Stimulated activated naive B cell treated with anti-CD40 and anti-IgM and Interleukin-4, amounts not matched to agents 10 μg/mL and 1 μg/mL and 100 μg/mL, for 72 hours (primary cell): ENCODE measurements at regions not wholly inside any gene's neighbourhood (a gene's known extent, or its start where the extent isn't known, plus 50 kb on each side); places are given as distances from the start of the nearest gene placed in this dataset.

Source experiments
- ATAC-seq, 2 donors: fragments of 150-1000 bp; cut with Tn5 transposase; replicated peaks; 2 replicates each; pipeline ENCODE4 v1.10.0; 2021; ENCODE audit warnings: moderate library complexity in 1 of 2
- DNase-seq: peaks from one replicate; pipeline ENCODE4 v3.0.0; 2021
- H3K27ac Mint-ChIP-seq: one replicate; pipeline ENCODE4 v1.8.0; 2022; ENCODE audit warnings: mild to moderate bottlenecking, mixed read lengths
- H3K27me3 Mint-ChIP-seq, 2 donors: one replicate each; pipeline ENCODE4 v1.8.0; 2022; ENCODE audit warnings: mixed read lengths in 2 of 2
- H3K36me3 Mint-ChIP-seq, 2 donors: one replicate each; pipeline ENCODE4 v1.8.0; 2022; ENCODE audit warnings: mixed read lengths in 2 of 2, mild to moderate bottlenecking in 1 of 2
- H3K4me1 Mint-ChIP-seq, 2 donors: one replicate each; pipeline ENCODE4 v1.8.0; 2022; ENCODE audit warnings: mixed read lengths in 2 of 2, mild to moderate bottlenecking in 1 of 2
- H3K4me3 Mint-ChIP-seq, 2 donors: one replicate each; pipeline ENCODE4 v1.8.0; 2022; ENCODE audit warnings: mild to moderate bottlenecking in 2 of 2, mixed read lengths in 2 of 2, moderate library complexity in 1 of 2
- H3K9me3 Mint-ChIP-seq, 2 donors: one replicate each; pipeline ENCODE4 v1.8.0; 2022; ENCODE audit warnings: mixed read lengths in 2 of 2, mild to moderate bottlenecking in 1 of 2

DNA sequence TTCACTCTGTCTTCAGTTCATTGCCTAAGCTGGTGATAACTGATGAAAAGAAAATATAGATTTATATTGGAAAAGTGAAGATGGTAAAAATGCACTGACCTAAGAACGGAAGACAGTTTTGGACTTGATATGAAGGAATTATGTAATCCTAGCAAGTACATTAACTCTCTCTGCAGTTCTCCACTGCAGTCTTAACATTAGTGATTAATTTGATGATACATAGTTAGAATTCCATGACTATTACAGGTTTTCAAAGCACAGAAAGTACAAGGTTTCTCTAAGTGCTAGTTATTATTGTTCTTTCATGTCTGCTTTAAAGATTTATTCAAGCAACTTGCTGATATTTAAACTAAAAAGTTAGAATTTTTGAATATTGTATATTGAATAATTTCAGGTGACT, 1591.7 kb upstream of the ADGRL3 start:
- H3K36me3 Mint-ChIP-seq, result no peaks in the 10 kb centered on the region
- no peak overlapping the region for H3K27ac Mint-ChIP-seq
- DNase-seq, result no peak
- no peaks in the 10 kb centered on the region for H3K4me1 Mint-ChIP-seq
- H3K27me3 Mint-ChIP-seq, result no peaks in the 10 kb centered on the region
- ATAC-seq, result no peak
- peaks cover 0 to 4% of the 10 kb centered on the region in 2 donors for H3K9me3 Mint-ChIP-seq
- no peak overlapping the region for H3K4me3 Mint-ChIP-seq

DNA sequence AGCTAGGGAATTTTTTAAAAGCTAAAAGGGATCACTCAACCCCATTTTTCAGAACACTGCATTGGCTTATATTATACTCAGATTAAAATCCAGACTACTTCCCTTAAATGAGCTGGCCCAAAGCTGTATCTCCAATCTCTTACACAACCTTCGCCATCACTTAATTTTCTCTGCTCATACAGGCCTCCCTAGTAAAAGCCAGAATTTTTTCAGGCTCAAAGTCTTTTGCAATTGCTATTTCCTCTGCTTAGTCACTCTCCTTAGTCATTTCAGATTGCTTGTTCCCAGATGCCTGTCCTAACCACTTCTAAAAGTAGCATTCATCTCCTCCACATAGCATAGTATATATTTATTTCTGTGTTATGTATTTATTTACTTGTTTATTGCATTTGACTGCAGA, 1587.9 kb upstream of the ADGRL3 start:
- DNase-seq, result no peak
- H3K4me1 Mint-ChIP-seq, result no peaks in the 10 kb centered on the region
- H3K4me3 Mint-ChIP-seq, result no peak overlapping the region
- no peaks in the 10 kb centered on the region for H3K27me3 Mint-ChIP-seq
- H3K9me3 Mint-ChIP-seq, result no peaks in the 10 kb centered on the region
- no peaks in the 10 kb centered on the region for H3K36me3 Mint-ChIP-seq
- no peak for ATAC-seq
- no peak overlapping the region for H3K27ac Mint-ChIP-seq

GRCh38 chr4:59615316-59615715, 1584.8 kb upstream of the ADGRL3 start:
- DNase-seq (no peak), ATAC-seq (no peak)
- Mint-ChIP-seq H3K36me3 (no peaks in the 10 kb centered on the region), H3K9me3 (no peaks in the 10 kb centered on the region), H3K27ac (no peak overlapping the region), H3K27me3 (no peaks in the 10 kb centered on the region), H3K4me3 (no peak overlapping the region), H3K4me1 (no peaks in the 10 kb centered on the region)

GRCh38 chr4:59629348-59629747, 1570.8 kb upstream of the ADGRL3 start:
- Mint-ChIP-seq H3K27me3 (no peaks in the 10 kb centered on the region), H3K27ac (no peak overlapping the region), H3K36me3 (no peaks in the 10 kb centered on the region), H3K9me3 (peaks cover 0 to 6% of the 10 kb centered on the region in 2 donors), H3K4me1 (no peaks in the 10 kb centered on the region), H3K4me3 (no peak overlapping the region)
- no peak for DNase-seq
- no peak for ATAC-seq

- Mint-ChIP-seq H3K4me1 (no peaks in the 10 kb centered on the region), H3K27me3 (no peaks in the 10 kb centered on the region), H3K9me3 (peaks cover 0 to 6% of the 10 kb centered on the region in 2 donors), H3K4me3 (no peak overlapping the region), H3K36me3 (no peaks in the 10 kb centered on the region), H3K27ac (no peak overlapping the region)
- no peak for DNase-seq
- no peak for ATAC-seq
Observed at GRCh38 chr4:59630235-59630634, 1569.9 kb upstream of the ADGRL3 start.

DNA sequence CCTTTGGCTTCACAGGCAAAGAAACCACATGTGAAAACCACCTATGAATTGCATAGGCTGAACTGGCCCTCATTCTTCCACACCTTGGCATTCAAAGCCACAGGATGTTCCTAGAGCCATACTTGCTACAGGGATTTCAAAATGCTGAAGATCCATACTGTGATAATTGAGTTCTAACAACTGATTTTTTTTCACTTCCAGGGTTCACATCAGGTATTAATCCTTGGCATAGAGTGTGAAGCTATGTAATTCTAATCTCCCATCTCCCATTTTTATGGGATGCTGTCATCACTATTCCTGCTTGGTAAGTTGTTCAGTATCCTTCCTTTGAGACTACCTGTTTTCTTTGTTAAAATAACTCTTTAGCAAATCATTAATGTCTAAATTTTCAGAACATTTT, 1569.2 kb upstream of the ADGRL3 start:
- ATAC-seq, result no peak
- H3K36me3 Mint-ChIP-seq, result no peaks in the 10 kb centered on the region
- H3K27ac Mint-ChIP-seq, result no peak overlapping the region
- peaks cover 3 to 6% of the 10 kb centered on the region in 2 donors for H3K9me3 Mint-ChIP-seq
- no peak for DNase-seq
- no peaks in the 10 kb centered on the region for H3K4me1 Mint-ChIP-seq
- H3K27me3 Mint-ChIP-seq, result no peaks in the 10 kb centered on the region
- H3K4me3 Mint-ChIP-seq, result no peak overlapping the region

DNA sequence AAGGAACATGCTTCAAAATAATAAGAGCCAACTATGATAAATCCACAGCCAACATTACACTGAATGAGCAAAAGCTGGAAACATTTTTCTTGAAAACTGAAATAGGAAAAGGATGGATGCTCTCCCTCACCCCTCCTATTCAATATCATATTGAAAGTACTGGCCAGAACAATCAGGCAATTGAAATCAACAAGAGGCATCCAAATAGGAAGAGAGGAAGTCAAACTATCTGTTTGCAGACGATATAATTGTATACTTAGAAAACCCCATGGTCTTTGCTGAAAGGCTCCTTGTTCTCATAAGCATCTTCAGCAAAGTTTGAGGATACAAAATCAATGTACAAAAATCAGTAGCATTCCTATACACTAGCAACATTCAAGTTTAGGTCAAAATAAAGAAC, 1562.5 kb upstream of the ADGRL3 start:
- ATAC-seq, result no peak
- H3K9me3 Mint-ChIP-seq, result peaks cover 5 to 7% of the 10 kb centered on the region in 2 donors
- DNase-seq, result no peak
- H3K4me3 Mint-ChIP-seq, result no peak overlapping the region
- H3K27ac Mint-ChIP-seq, result no peak overlapping the region
- no peaks in the 10 kb centered on the region for H3K27me3 Mint-ChIP-seq
- H3K36me3 Mint-ChIP-seq, result no peaks in the 10 kb centered on the region
- no peaks in the 10 kb centered on the region for H3K4me1 Mint-ChIP-seq

DNA sequence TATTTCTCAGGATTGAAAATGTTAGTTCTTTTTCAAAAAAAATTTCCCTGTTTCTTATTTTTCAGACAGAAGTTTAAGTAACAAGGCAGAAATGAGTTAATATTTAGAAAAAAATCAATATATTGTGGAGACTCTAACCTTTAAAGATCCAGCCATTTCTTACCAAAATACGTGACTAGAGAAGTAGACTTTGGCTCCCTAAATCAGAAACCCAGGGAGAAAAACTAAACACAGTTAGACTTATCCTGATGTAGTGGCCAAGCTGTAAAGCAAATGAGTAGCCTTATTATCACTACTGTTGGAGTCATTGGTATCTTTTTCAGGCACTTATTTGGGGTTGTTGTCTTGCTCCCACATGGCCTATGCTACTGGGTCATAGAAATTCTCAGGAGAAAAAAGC, 1556.4 kb upstream of the ADGRL3 start:
- Mint-ChIP-seq H3K4me3 (no peak overlapping the region), H3K4me1 (no peaks in the 10 kb centered on the region), H3K36me3 (no peaks in the 10 kb centered on the region), H3K9me3 (peaks cover 1 to 3% of the 10 kb centered on the region in 2 donors), H3K27me3 (no peaks in the 10 kb centered on the region), H3K27ac (no peak overlapping the region)
- no peak for ATAC-seq
- no peak for DNase-seq

DNA sequence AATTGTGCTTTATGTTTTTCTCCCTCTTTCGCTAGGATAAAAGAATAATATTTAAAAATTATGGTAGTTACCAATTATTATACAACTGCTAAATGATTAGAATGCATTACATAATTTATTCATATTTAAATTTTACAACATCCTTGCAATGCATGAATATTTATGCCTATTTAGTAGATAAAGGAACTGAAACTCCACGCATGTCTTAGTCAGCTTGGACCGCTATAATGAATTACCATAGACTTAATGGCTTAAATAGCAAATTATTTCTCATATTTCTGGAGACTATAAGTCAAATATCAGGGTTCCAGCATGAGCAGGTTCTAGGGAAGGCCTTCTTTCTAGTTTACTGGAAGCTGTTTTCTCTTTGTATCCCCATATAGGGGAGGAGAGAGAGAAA, 1555.4 kb upstream of the ADGRL3 start:
- no peak overlapping the region for H3K4me3 Mint-ChIP-seq
- ATAC-seq (no peak), DNase-seq (no peak)
- no peaks in the 10 kb centered on the region for H3K27me3 Mint-ChIP-seq
- H3K4me1 Mint-ChIP-seq, result no peaks in the 10 kb centered on the region
- H3K9me3 Mint-ChIP-seq, result no peaks in the 10 kb centered on the region
- no peak overlapping the region for H3K27ac Mint-ChIP-seq
- no peaks in the 10 kb centered on the region for H3K36me3 Mint-ChIP-seq

GRCh38 chr4:59646082-59646481, 1554.0 kb upstream of the ADGRL3 start:
- no peak overlapping the region for H3K4me3 Mint-ChIP-seq
- no peak overlapping the region for H3K27ac Mint-ChIP-seq
- ATAC-seq, result no peak
- H3K36me3 Mint-ChIP-seq, result no peaks in the 10 kb centered on the region
- H3K4me1 Mint-ChIP-seq, result no peaks in the 10 kb centered on the region
- H3K9me3 Mint-ChIP-seq, result peaks cover 0 to 3% of the 10 kb centered on the region in 2 donors
- no peaks in the 10 kb centered on the region for H3K27me3 Mint-ChIP-seq
- DNase-seq, result no peak

DNA sequence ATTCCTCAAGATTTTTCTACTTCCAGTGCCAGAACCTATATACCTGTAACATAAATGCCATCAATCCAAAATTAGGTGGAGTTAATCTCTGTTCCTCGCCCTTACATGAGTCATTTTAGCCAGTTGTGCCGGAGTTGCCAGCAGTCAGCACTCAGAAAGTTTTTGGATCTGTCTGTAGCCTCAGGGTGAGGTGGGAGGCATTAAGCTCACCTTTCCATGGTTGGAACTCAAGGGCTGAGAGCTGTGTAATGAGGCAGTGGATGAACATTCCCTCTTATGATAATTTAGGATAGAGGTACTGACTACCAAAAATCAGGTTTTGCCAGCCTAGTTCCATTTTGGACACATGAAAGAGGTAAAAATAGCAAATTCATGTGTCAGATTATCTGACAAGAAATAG, 1553.1 kb upstream of the ADGRL3 start:
- no peaks in the 10 kb centered on the region for H3K27me3 Mint-ChIP-seq
- H3K27ac Mint-ChIP-seq, result no peak overlapping the region
- H3K9me3 Mint-ChIP-seq, result peaks cover 0 to 3% of the 10 kb centered on the region in 2 donors
- H3K36me3 Mint-ChIP-seq, result no peaks in the 10 kb centered on the region
- no peak overlapping the region for H3K4me3 Mint-ChIP-seq
- DNase-seq, result no peak
- no peaks in the 10 kb centered on the region for H3K4me1 Mint-ChIP-seq
- ATAC-seq, result no peak

DNA sequence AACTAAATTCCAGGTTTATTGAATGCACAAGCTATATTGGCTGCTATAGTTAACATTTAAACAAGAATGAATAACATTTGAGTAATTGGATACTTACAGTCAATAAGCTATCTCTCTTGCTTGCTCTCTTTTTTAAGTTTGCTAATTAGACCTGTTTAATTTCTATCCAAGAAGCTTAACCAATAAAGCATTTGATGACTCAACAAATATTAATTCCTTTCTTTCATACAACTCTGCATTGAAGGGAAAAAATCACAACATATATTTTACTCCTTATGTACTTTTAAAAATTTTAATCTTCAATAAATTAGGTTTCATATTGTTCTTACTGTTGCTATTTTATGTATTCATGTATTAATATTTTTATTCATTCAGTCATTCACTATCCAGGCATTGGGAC, 1552.6 kb upstream of the ADGRL3 start:
- ATAC-seq, result no peak
- no peak for DNase-seq
- H3K36me3 Mint-ChIP-seq, result no peaks in the 10 kb centered on the region

DNA sequence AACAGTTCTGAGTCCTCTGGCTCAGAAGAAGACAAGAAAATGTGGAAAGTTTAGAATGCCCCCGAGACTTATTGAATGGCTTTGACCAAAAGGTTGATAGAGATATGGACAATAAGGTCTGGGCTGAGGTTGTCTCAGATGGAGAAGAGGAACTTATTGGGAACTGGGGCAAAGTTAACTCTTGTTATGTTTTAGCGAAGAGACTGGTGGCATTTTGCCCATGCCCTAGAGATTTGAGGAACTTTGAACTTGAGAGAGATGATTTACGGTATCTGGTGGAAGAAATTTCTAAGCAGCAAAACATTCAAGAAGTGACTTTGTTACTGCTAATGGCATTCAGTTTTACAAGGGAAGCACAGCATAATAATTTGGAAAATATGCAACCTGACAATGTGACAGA, 1549.3 kb upstream of the ADGRL3 start:
- H3K36me3 Mint-ChIP-seq, result no peaks in the 10 kb centered on the region
- no peak overlapping the region for H3K4me3 Mint-ChIP-seq
- H3K9me3 Mint-ChIP-seq, result peaks cover 0 to 3% of the 10 kb centered on the region in 2 donors
- H3K4me1 Mint-ChIP-seq, result no peaks in the 10 kb centered on the region
- DNase-seq, result no peak
- ATAC-seq, result no peak
- H3K27me3 Mint-ChIP-seq, result no peaks in the 10 kb centered on the region
- H3K27ac Mint-ChIP-seq, result no peak overlapping the region

More for the DNA sequence above, 1552.6 kb upstream of the ADGRL3 start:
- H3K27me3 Mint-ChIP-seq, result no peaks in the 10 kb centered on the region
- no peak overlapping the region for H3K27ac Mint-ChIP-seq
- peaks cover 0 to 3% of the 10 kb centered on the region in 2 donors for H3K9me3 Mint-ChIP-seq
- H3K4me1 Mint-ChIP-seq, result no peaks in the 10 kb centered on the region
- no peak overlapping the region for H3K4me3 Mint-ChIP-seq

DNA sequence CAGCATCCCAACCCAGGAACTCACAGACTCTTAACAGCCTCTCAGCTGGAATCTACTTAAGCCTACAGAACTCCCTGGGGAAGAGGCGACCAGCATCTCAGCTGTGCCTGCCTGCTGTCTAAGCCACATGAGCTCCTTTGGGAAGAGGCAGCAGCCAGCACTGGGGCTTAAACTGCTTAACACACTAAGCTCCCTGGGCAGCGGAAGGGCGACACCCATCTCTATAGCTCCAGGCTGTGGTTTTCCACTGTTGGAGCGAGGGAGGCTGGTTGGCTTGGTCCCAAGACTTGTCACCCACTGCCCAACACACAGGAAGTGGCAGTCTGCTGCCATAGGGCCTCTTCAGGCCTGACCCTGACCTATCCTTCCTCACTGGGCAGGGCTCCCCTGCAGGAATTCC, 1544.1 kb upstream of the ADGRL3 start:
- peaks cover 0 to 4% of the 10 kb centered on the region in 2 donors for H3K9me3 Mint-ChIP-seq
- DNase-seq (no peak), ATAC-seq (no peak)
- no peaks in the 10 kb centered on the region for H3K36me3 Mint-ChIP-seq
- no peak overlapping the region for H3K4me3 Mint-ChIP-seq
- H3K27ac Mint-ChIP-seq, result no peak overlapping the region
- no peaks in the 10 kb centered on the region for H3K27me3 Mint-ChIP-seq
- H3K4me1 Mint-ChIP-seq, result no peaks in the 10 kb centered on the region

DNA sequence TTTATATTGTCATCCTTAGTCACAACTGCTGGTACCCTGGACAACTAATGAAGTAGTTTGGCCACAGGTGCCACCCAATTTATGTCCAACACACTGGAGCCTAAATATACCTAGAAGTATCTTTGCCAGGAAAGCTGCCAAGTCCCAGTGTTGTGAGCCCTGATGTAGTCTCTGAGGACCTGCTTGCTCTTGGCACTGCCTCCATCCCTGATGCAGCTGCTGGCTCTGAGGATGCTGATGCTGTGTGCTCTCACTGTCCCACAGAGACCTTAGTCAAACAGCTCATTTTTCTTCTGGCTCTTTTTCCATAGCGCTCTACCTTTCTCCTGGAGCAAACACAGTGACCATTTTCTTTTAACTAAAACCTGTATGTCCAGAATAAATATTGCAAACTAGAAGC, 1535.4 kb upstream of the ADGRL3 start:
- peaks cover 3 to 5% of the 10 kb centered on the region in 2 donors for H3K9me3 Mint-ChIP-seq
- ATAC-seq, result no peak
- no peak overlapping the region for H3K27ac Mint-ChIP-seq

GRCh38 chr4:59666645-59667044, 1533.5 kb upstream of the ADGRL3 start:
- H3K4me3 Mint-ChIP-seq, result no peak overlapping the region
- no peaks in the 10 kb centered on the region for H3K27me3 Mint-ChIP-seq
- H3K27ac Mint-ChIP-seq, result no peak overlapping the region
- no peaks in the 10 kb centered on the region for H3K4me1 Mint-ChIP-seq
- DNase-seq, result no peak
- no peaks in the 10 kb centered on the region for H3K36me3 Mint-ChIP-seq
- peaks cover 2 to 5% of the 10 kb centered on the region in 2 donors for H3K9me3 Mint-ChIP-seq
- no peak for ATAC-seq

More for the DNA sequence above, 1535.4 kb upstream of the ADGRL3 start:
- Mint-ChIP-seq H3K36me3 (no peaks in the 10 kb centered on the region), H3K27me3 (no peaks in the 10 kb centered on the region), H3K4me3 (no peak overlapping the region), H3K4me1 (no peaks in the 10 kb centered on the region)
- DNase-seq, result no peak
